ENCODE measurements at regions not wholly inside any gene's neighbourhood (a gene's known extent, or its start where the extent isn't known, plus 50 kb on each side); places are given as distances from the start of the nearest gene placed in this dataset.

- no peak overlapping the region; the same call in 1 of the 2 replicates for H3K4me2 ChIP-seq (ENCODE audit: low read length)
- H3F3A ChIP-seq (ENCODE audit: insufficient read depth, low read length) = peaks cover 4% of the 10 kb centered on the region; the same call in 1 of the 2 replicates
- H3K9me3 ChIP-seq (ENCODE audit: low read length) = no peaks in the 10 kb centered on the region
Observed at GRCh38 chrX:56066016-56066415, 166.1 kb upstream of the KLF8 start.

GRCh38 chrX:56068274-56068758 is 163.8 kb upstream of the KLF8 start:
- TF ChIP-seq, protein P1, sequence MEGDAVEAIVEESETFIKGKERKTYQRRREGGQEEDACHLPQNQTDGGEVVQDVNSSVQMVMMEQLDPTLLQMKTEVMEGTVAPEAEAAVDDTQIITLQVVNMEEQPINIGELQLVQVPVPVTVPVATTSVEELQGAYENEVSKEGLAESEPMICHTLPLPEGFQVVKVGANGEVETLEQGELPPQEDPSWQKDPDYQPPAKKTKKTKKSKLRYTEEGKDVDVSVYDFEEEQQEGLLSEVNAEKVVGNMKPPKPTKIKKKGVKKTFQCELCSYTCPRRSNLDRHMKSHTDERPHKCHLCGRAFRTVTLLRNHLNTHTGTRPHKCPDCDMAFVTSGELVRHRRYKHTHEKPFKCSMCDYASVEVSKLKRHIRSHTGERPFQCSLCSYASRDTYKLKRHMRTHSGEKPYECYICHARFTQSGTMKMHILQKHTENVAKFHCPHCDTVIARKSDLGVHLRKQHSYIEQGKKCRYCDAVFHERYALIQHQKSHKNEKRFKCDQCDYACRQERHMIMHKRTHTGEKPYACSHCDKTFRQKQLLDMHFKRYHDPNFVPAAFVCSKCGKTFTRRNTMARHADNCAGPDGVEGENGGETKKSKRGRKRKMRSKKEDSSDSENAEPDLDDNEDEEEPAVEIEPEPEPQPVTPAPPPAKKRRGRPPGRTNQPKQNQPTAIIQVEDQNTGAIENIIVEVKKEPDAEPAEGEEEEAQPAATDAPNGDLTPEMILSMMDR (IDR thresholded peaks at IDR 0.05; ENCODE audit: low read length) = no peak
- no peak for TF ChIP-seq EZH2 (IDR thresholded peaks at IDR 0.05; ENCODE audit: borderline replicate concordance, low read length)
- H3K27me3 ChIP-seq (ENCODE audit: insufficient read depth, low read length) = no peaks in the 10 kb centered on the region
- no peak overlapping the region for H2AFZ ChIP-seq (ENCODE audit: low read length)
- no peaks in the 10 kb centered on the region for H4K20me1 ChIP-seq (ENCODE audit: insufficient read depth, low read length)
- H3K4me3 ChIP-seq (ENCODE audit: low read depth, low read length, poor library complexity, severe bottlenecking) = peak overlapping the region; percentile 19
- H3K4me1 ChIP-seq (ENCODE audit: insufficient read depth, low read length, severe bottlenecking) = peaks cover 43% of the 10 kb centered on the region
- H3K9me3 ChIP-seq (ENCODE audit: low read length) = no peaks in the 10 kb centered on the region
- H3K4me2 ChIP-seq (ENCODE audit: low read length) = peak overlapping the region; percentile 42; the same call in 1 of the 2 replicates
- H3K79me2 ChIP-seq (ENCODE audit: insufficient read depth, low read length) = no peaks in the 10 kb centered on the region
- H3K9me2 ChIP-seq (ENCODE audit: low read depth, low read length) = no peaks in the 10 kb centered on the region
- peaks cover 4% of the 10 kb centered on the region; the same call in 1 of the 2 replicates for H3F3A ChIP-seq (ENCODE audit: insufficient read depth, low read length)
- H3K27ac ChIP-seq (ENCODE audit: low read depth, low read length, poor library complexity, severe bottlenecking) = peak overlapping the region; percentile 97
- no peaks in the 10 kb centered on the region for H3K36me3 ChIP-seq (ENCODE audit: insufficient read depth, low read length)
- H3K9ac ChIP-seq (ENCODE audit: low read length) = no peak overlapping the region; the same call in 1 of the 2 replicates

More at GRCh38 chrX:56066016-56066415, 166.1 kb upstream of the KLF8 start:
- H3K27me3 ChIP-seq (ENCODE audit: insufficient read depth, low read length) = no peaks in the 10 kb centered on the region
- peak overlapping the region; percentile 97 for H3K27ac ChIP-seq (ENCODE audit: low read depth, low read length, poor library complexity, severe bottlenecking)
- no peak overlapping the region for H3K9ac ChIP-seq (ENCODE audit: low read length)
- H3K4me3 ChIP-seq (ENCODE audit: low read depth, low read length, poor library complexity, severe bottlenecking) = no peak overlapping the region
- H3K79me2 ChIP-seq (ENCODE audit: insufficient read depth, low read length) = no peaks in the 10 kb centered on the region
- no peak for TF ChIP-seq EZH2 (IDR thresholded peaks at IDR 0.05; ENCODE audit: borderline replicate concordance, low read length)
- TF ChIP-seq, protein P1 (IDR thresholded peaks at IDR 0.05; ENCODE audit: low read length) = no peak
- H4K20me1 ChIP-seq (ENCODE audit: insufficient read depth, low read length) = no peaks in the 10 kb centered on the region
- no peaks in the 10 kb centered on the region for H3K36me3 ChIP-seq (ENCODE audit: insufficient read depth, low read length)
- no peak overlapping the region for H2AFZ ChIP-seq (ENCODE audit: low read length)
- peaks cover 43% of the 10 kb centered on the region for H3K4me1 ChIP-seq (ENCODE audit: insufficient read depth, low read length, severe bottlenecking)
- no peaks in the 10 kb centered on the region for H3K9me2 ChIP-seq (ENCODE audit: low read depth, low read length)

DNA sequence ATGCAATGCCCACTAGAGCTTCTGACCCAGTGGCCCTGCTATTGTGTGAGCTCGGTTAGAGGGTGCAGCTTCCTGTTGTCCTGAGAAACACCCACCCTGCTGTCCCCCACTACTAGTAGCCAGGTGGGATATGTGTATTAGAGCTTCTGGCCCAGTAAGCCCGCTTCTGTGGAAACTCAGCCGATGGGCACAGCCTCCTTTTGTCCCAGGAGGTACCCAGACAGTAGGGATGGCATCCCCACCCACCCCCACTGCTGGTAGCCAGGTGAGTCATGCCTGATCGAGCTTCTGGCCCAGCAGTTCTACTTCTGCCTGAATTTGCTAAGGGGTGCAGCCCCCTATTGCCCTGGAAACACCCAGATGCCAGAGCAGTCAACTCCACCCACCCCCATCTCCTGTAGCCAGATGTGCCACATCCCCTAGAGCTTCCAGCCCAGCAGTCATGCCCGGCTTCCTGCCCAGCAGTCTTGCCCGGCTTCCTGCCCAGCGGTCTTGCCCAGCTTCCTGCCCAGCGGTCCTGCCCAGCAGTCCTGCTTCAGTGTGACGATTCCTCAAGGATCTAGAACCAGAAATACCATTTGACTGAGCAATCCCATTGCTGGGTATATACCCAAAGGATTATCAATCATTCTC is 162.7 kb upstream of the KLF8 start:
- H3K9me2 ChIP-seq (ENCODE audit: low read depth, low read length) = no peaks in the 10 kb centered on the region
- peak overlapping the region; percentile 19 for H3K4me3 ChIP-seq (ENCODE audit: low read depth, low read length, poor library complexity, severe bottlenecking)
- no peak overlapping the region; the same call in 1 of the 2 replicates for H3K9ac ChIP-seq (ENCODE audit: low read length)
- H2AFZ ChIP-seq (ENCODE audit: low read length) = no peak overlapping the region
- no peaks in the 10 kb centered on the region for H3K9me3 ChIP-seq (ENCODE audit: low read length)
- no peaks in the 10 kb centered on the region for H3K36me3 ChIP-seq (ENCODE audit: insufficient read depth, low read length)
- H3K27ac ChIP-seq (ENCODE audit: low read depth, low read length, poor library complexity, severe bottlenecking) = peak overlapping the region; percentile 97
- no peaks in the 10 kb centered on the region for H3K79me2 ChIP-seq (ENCODE audit: insufficient read depth, low read length)
- H4K20me1 ChIP-seq (ENCODE audit: insufficient read depth, low read length) = no peaks in the 10 kb centered on the region
- H3K4me2 ChIP-seq (ENCODE audit: low read length) = no peak overlapping the region
- no peak for TF ChIP-seq EZH2 (IDR thresholded peaks at IDR 0.05; ENCODE audit: borderline replicate concordance, low read length)
- TF ChIP-seq, protein P1 (IDR thresholded peaks at IDR 0.05; ENCODE audit: low read length) = no peak
- peaks cover 43% of the 10 kb centered on the region for H3K4me1 ChIP-seq (ENCODE audit: insufficient read depth, low read length, severe bottlenecking)
- H3K27me3 ChIP-seq (ENCODE audit: insufficient read depth, low read length) = no peaks in the 10 kb centered on the region
- H3F3A ChIP-seq (ENCODE audit: insufficient read depth, low read length) = peaks cover 4% of the 10 kb centered on the region; the same call in 1 of the 2 replicates

All from OCI-LY1 (cell line).